ENCODE measurements at regions not wholly inside any gene's neighbourhood (a gene's known extent, or its start where the extent isn't known, plus 50 kb on each side); places are given as distances from the start of the nearest gene placed in this dataset.

- TF ChIP-seq POLR2A (IDR thresholded peaks at IDR 0.05; ENCODE audit: low read depth, low read length) (no peak), POLR2AphosphoS5 (IDR thresholded peaks at IDR 0.05; ENCODE audit: low read depth, low read length) (no peak), TAF1 (IDR thresholded peaks at IDR 0.05; ENCODE audit: low read depth, low read length) (no peak), SPI1 (IDR thresholded peaks at IDR 0.05; ENCODE audit: low read depth, low read length) (no peak), PAX5 (IDR thresholded peaks at IDR 0.05; ENCODE audit: insufficient read depth, low read length, severe bottlenecking) (no peak)
Observed at GRCh38 chr20:6966721-6967120, 199.2 kb downstream of the BMP2 start.

Measured in GM12891 (cell line).